NCI-H2227 treated with DMSO at 0.1 percent for 48 hours (cell line): ENCODE measurements at regions not wholly inside any gene's neighbourhood (a gene's known extent, or its start where the extent isn't known, plus 50 kb on each side); places are given as distances from the start of the nearest gene placed in this dataset.

Experiments used
- DNase-seq: peaks from one replicate; lab custom pipeline; 2025; lab: John Stamatoyannopoulos, UW

- no peak for DNase-seq
These were observed 175.7 kb upstream of the PLXNA2 start for GRCh38 chr1:208419746-208420420.

- no peak for DNase-seq
These were observed 176.5 kb upstream of the PLXNA2 start for GRCh38 chr1:208420696-208421095.

- DNase-seq, result no peak
These were observed 177.3 kb upstream of the PLXNA2 start for GRCh38 chr1:208421486-208421885.

- no peak for DNase-seq
These were observed 179.3 kb upstream of the PLXNA2 start for GRCh38 chr1:208423526-208423925.

GRCh38 chr1:208425096-208425495, 180.9 kb upstream of the PLXNA2 start:
- DNase-seq, result no peak

GRCh38 chr1:208430220-208430619, 186.0 kb upstream of the PLXNA2 start:
- no peak for DNase-seq

- DNase-seq, result no peak
These were observed 187.5 kb upstream of the PLXNA2 start for GRCh38 chr1:208431721-208432120.

- DNase-seq, result no peak
These were observed 188.2 kb upstream of the PLXNA2 start for GRCh38 chr1:208432346-208432745.

- no peak for DNase-seq
These were observed 188.9 kb upstream of the PLXNA2 start for GRCh38 chr1:208433086-208433485.

- no peak for DNase-seq
These were observed 189.8 kb upstream of the PLXNA2 start for GRCh38 chr1:208433971-208434370.

GRCh38 chr1:208437401-208437800, 193.2 kb upstream of the PLXNA2 start:
- no peak for DNase-seq

- DNase-seq, result no peak
These were observed 194.0 kb upstream of the PLXNA2 start for GRCh38 chr1:208438112-208438699.

- no peak for DNase-seq
These were observed 201.6 kb upstream of the PLXNA2 start for GRCh38 chr1:208445758-208446203.

GRCh38 chr1:208446271-208446691, 202.1 kb upstream of the PLXNA2 start:
- no peak for DNase-seq

- DNase-seq, result no peak
These were observed 204.2 kb upstream of the PLXNA2 start for GRCh38 chr1:208448425-208448824.

- DNase-seq, result peak; percentile 76
These were observed 205.8 kb upstream of the PLXNA2 start for GRCh38 chr1:208449951-208450350.

GRCh38 chr1:208450958-208451357, 206.8 kb upstream of the PLXNA2 start:
- no peak for DNase-seq

GRCh38 chr1:208455821-208456220, 211.6 kb upstream of the PLXNA2 start:
- peak; percentile 30 for DNase-seq

- no peak for DNase-seq
These were observed 212.3 kb upstream of the PLXNA2 start for GRCh38 chr1:208456487-208456886.

GRCh38 chr1:208460823-208461222, 216.6 kb upstream of the PLXNA2 start:
- DNase-seq, result no peak

- no peak for DNase-seq
These were observed 217.5 kb upstream of the PLXNA2 start for GRCh38 chr1:208461680-208462079.

GRCh38 chr1:208462761-208463160, 218.6 kb upstream of the PLXNA2 start:
- DNase-seq, result no peak

GRCh38 chr1:208465266-208465665, 221.1 kb upstream of the PLXNA2 start:
- DNase-seq, result no peak
